Stimulated activated CD8-positive, alpha-beta memory T cell treated with anti-CD3 and anti-CD28 coated beads, Interleukin-7, amount 100 ng/mL, for 1 hour (primary cell): ENCODE measurements at regions not wholly inside any gene's neighbourhood (a gene's known extent, or its start where the extent isn't known, plus 50 kb on each side); places are given as distances from the start of the nearest gene placed in this dataset.
"Not testable (repeated sequence)": the region's sequence is repeated elsewhere in the genome, so short reads cannot be mapped to it uniquely, and the experiment has no call there.

Source experiments
- DNase-seq, 2 donors: peaks; one replicate each; pipeline ENCODE4 v3.0.0-alpha.2; 2020; ENCODE audit warnings: low read depth in 2 of 2

- no peak for DNase-seq
Measured at GRCh38 chr17:33832262-33832661, 422.8 kb upstream of the CCL2 start.

GRCh38 chr17:33837281-33837680, 417.8 kb upstream of the CCL2 start:
- DNase-seq = no peak

- no peak for DNase-seq
Measured at GRCh38 chr17:33838281-33838680, 416.8 kb upstream of the CCL2 start.

GRCh38 chr17:33847900-33848299, 407.2 kb upstream of the CCL2 start:
- DNase-seq = no peak

- DNase-seq = no peak
Measured at GRCh38 chr17:33848433-33848832, 406.7 kb upstream of the CCL2 start.

- DNase-seq = no peak
Measured at GRCh38 chr17:33854596-33854995, 400.5 kb upstream of the CCL2 start.

GRCh38 chr17:33858121-33858520, 397.0 kb upstream of the CCL2 start:
- no peak for DNase-seq

GRCh38 chr17:33858682-33859081, 396.4 kb upstream of the CCL2 start:
- DNase-seq = no peak

GRCh38 chr17:33862772-33863602, 392.1 kb upstream of the CCL2 start:
- no peak for DNase-seq

- DNase-seq = no peak
Measured at GRCh38 chr17:33864758-33865229, 390.3 kb upstream of the CCL2 start.

- no peak for DNase-seq
Measured at GRCh38 chr17:33868899-33869298, 386.2 kb upstream of the CCL2 start.

GRCh38 chr17:33870936-33871335, 384.1 kb upstream of the CCL2 start:
- no peak for DNase-seq

- no peak for DNase-seq
Measured at GRCh38 chr17:33871720-33872540, 383.2 kb upstream of the CCL2 start.

GRCh38 chr17:33873201-33873617, 381.9 kb upstream of the CCL2 start:
- DNase-seq = no peak

- no peak for DNase-seq
Measured at GRCh38 chr17:33874617-33875060, 380.4 kb upstream of the CCL2 start.

- no peak for DNase-seq
Measured at GRCh38 chr17:33875973-33876372, 379.1 kb upstream of the CCL2 start.

GRCh38 chr17:33882273-33882672, 372.8 kb upstream of the CCL2 start:
- not testable (repeated sequence) for DNase-seq

- DNase-seq = not testable (repeated sequence)
Measured at GRCh38 chr17:33882677-33883076, 372.4 kb upstream of the CCL2 start.

- no peak for DNase-seq
Measured at GRCh38 chr17:33888455-33888854, 366.6 kb upstream of the CCL2 start.

- DNase-seq = no peak
Measured at GRCh38 chr17:33889040-33889439, 366.0 kb upstream of the CCL2 start.

GRCh38 chr17:33889766-33890165, 365.3 kb upstream of the CCL2 start:
- no peak for DNase-seq

- no peak for DNase-seq
Measured at GRCh38 chr17:33892717-33893591, 362.1 kb upstream of the CCL2 start.
